ENCODE measurements at regions not wholly inside any gene's neighbourhood (a gene's known extent, or its start where the extent isn't known, plus 50 kb on each side); places are given as distances from the start of the nearest gene placed in this dataset.
"Not testable (repeated sequence)": the region's sequence is repeated elsewhere in the genome, so short reads cannot be mapped to it uniquely, and the experiment has no call there.

GRCh38 chr5:67552773-67553172 is 356.2 kb upstream of the CD180 start:
- DNase-seq (ENCODE audit: low read depth): no peak

GRCh38 chr5:67549947-67550346 is 353.3 kb upstream of the CD180 start:
- DNase-seq (ENCODE audit: low read depth): no peak

GRCh38 chr5:67549296-67549618 is 352.7 kb upstream of the CD180 start:
- DNase-seq (ENCODE audit: low read depth): no peak

GRCh38 chr5:67548520-67549295 is 352.1 kb upstream of the CD180 start:
- DNase-seq (ENCODE audit: low read depth): no peak

GRCh38 chr5:67547682-67548081 is 351.1 kb upstream of the CD180 start:
- DNase-seq (ENCODE audit: low read depth): no peak

GRCh38 chr5:67544942-67545341 is 348.3 kb upstream of the CD180 start:
- DNase-seq (ENCODE audit: low read depth): not testable (repeated sequence)

- no peak for DNase-seq (ENCODE audit: low read depth)
Observed at GRCh38 chr5:67543720-67544270, 347.2 kb upstream of the CD180 start.

GRCh38 chr5:67542479-67542878 is 345.9 kb upstream of the CD180 start:
- DNase-seq (ENCODE audit: low read depth): no peak

- no peak for DNase-seq (ENCODE audit: low read depth)
Observed at GRCh38 chr5:67541875-67542274, 345.3 kb upstream of the CD180 start.

GRCh38 chr5:67538855-67539506 is 342.4 kb upstream of the CD180 start:
- no peak for DNase-seq (ENCODE audit: low read depth)

- DNase-seq (ENCODE audit: low read depth): no peak
Observed at GRCh38 chr5:67537439-67538148, 341.0 kb upstream of the CD180 start.

- no peak for DNase-seq (ENCODE audit: low read depth)
Observed at GRCh38 chr5:67536866-67537265, 340.3 kb upstream of the CD180 start.

- DNase-seq (ENCODE audit: low read depth): no peak
Observed at GRCh38 chr5:67530609-67531255, 334.1 kb upstream of the CD180 start.

- DNase-seq (ENCODE audit: low read depth): no peak
Observed at GRCh38 chr5:67528953-67529352, 332.4 kb upstream of the CD180 start.

- no peak for DNase-seq (ENCODE audit: low read depth)
Observed at GRCh38 chr5:67526793-67527192, 330.2 kb upstream of the CD180 start.

GRCh38 chr5:67520161-67520908 is 323.7 kb upstream of the CD180 start:
- DNase-seq (ENCODE audit: low read depth): no peak

- no peak for DNase-seq (ENCODE audit: low read depth)
Observed at GRCh38 chr5:67518227-67518626, 321.6 kb upstream of the CD180 start.

GRCh38 chr5:67516948-67517565 is 320.5 kb upstream of the CD180 start:
- DNase-seq (ENCODE audit: low read depth): no peak

- no peak for DNase-seq (ENCODE audit: low read depth)
Observed at GRCh38 chr5:67515762-67516161, 319.2 kb upstream of the CD180 start.

- peak; percentile 16 for DNase-seq (ENCODE audit: low read depth)
Observed at GRCh38 chr5:67515020-67515689, 318.6 kb upstream of the CD180 start.

GRCh38 chr5:67512758-67513157 is 316.2 kb upstream of the CD180 start:
- DNase-seq (ENCODE audit: low read depth): no peak
